ENCODE measurements at regions not wholly inside any gene's neighbourhood (a gene's known extent, or its start where the extent isn't known, plus 50 kb on each side); places are given as distances from the start of the nearest gene placed in this dataset.

GRCh38 chr11:104781037-104781436 is 117.2 kb downstream of the CASP12 start:
- no peak for TF ChIP-seq POLR2AphosphoS5 (IDR thresholded peaks at IDR 0.05; ENCODE audit: low read depth, low read length)
- TF ChIP-seq FOXP2 (optimal IDR thresholded peaks at IDR 0.05; ENCODE audit: borderline replicate concordance, extremely low read depth, extremely low read length, insufficient read depth) = no peak
- TF ChIP-seq REST (IDR thresholded peaks at IDR 0.05; ENCODE audit: insufficient read depth in 1 of 2, low read depth in 2 of 2, low read length in 2 of 2) = no peak
- no peak for TF ChIP-seq SIN3A (IDR thresholded peaks at IDR 0.05; ENCODE audit: borderline replicate concordance, insufficient read depth, low read length)

- no peak for TF ChIP-seq FOXP2 (optimal IDR thresholded peaks at IDR 0.05; ENCODE audit: borderline replicate concordance, extremely low read depth, extremely low read length, insufficient read depth)
- TF ChIP-seq SIN3A (IDR thresholded peaks at IDR 0.05; ENCODE audit: borderline replicate concordance, insufficient read depth, low read length) = no peak
Measured at GRCh38 chr11:104776501-104777170, 121.6 kb downstream of the CASP12 start.

GRCh38 chr11:104774578-104774977 is 123.7 kb downstream of the CASP12 start:
- no peak for TF ChIP-seq FOXP2 (optimal IDR thresholded peaks at IDR 0.05; ENCODE audit: borderline replicate concordance, extremely low read depth, extremely low read length, insufficient read depth)

GRCh38 chr11:104772806-104773241 is 125.4 kb downstream of the CASP12 start:
- no peak for TF ChIP-seq FOXP2 (optimal IDR thresholded peaks at IDR 0.05; ENCODE audit: borderline replicate concordance, extremely low read depth, extremely low read length, insufficient read depth)
- TF ChIP-seq SIN3A (IDR thresholded peaks at IDR 0.05; ENCODE audit: borderline replicate concordance, insufficient read depth, low read length) = no peak; the same call in 1 of the 2 replicates
- TF ChIP-seq REST (IDR thresholded peaks at IDR 0.05; ENCODE audit: insufficient read depth in 1 of 2, low read depth in 2 of 2, low read length in 2 of 2) = no peak
- no peak for TF ChIP-seq POLR2AphosphoS5 (IDR thresholded peaks at IDR 0.05; ENCODE audit: low read depth, low read length)
- TF ChIP-seq TAF1 (IDR thresholded peaks at IDR 0.05; ENCODE audit: borderline replicate concordance, insufficient read depth, low read length) = no peak

GRCh38 chr11:104771763-104772162 is 126.5 kb downstream of the CASP12 start:
- TF ChIP-seq POLR2AphosphoS5 (IDR thresholded peaks at IDR 0.05; ENCODE audit: low read depth, low read length) = no peak
- no peak for TF ChIP-seq REST (IDR thresholded peaks at IDR 0.05; ENCODE audit: insufficient read depth in 1 of 2, low read depth in 2 of 2, low read length in 2 of 2)
- no peak for TF ChIP-seq TAF1 (IDR thresholded peaks at IDR 0.05; ENCODE audit: borderline replicate concordance, insufficient read depth, low read length)
- no peak for TF ChIP-seq FOXP2 (optimal IDR thresholded peaks at IDR 0.05; ENCODE audit: borderline replicate concordance, extremely low read depth, extremely low read length, insufficient read depth)

- no peak for TF ChIP-seq POLR2AphosphoS5 (IDR thresholded peaks at IDR 0.05; ENCODE audit: low read depth, low read length)
- TF ChIP-seq FOXP2 (optimal IDR thresholded peaks at IDR 0.05; ENCODE audit: borderline replicate concordance, extremely low read depth, extremely low read length, insufficient read depth) = no peak
- TF ChIP-seq REST (IDR thresholded peaks at IDR 0.05; ENCODE audit: insufficient read depth in 1 of 2, low read depth in 2 of 2, low read length in 2 of 2) = no peak
- no peak for TF ChIP-seq SIN3A (IDR thresholded peaks at IDR 0.05; ENCODE audit: borderline replicate concordance, insufficient read depth, low read length)
- no peak for TF ChIP-seq TAF1 (IDR thresholded peaks at IDR 0.05; ENCODE audit: borderline replicate concordance, insufficient read depth, low read length)
Measured at GRCh38 chr11:104765401-104766095, 132.7 kb downstream of the CASP12 start.
